IMR-90 (cell line): ENCODE measurements at regions not wholly inside any gene's neighbourhood (a gene's known extent, or its start where the extent isn't known, plus 50 kb on each side); places are given as distances from the start of the nearest gene placed in this dataset.

Experiments
- CEBPB ChIP-seq: IDR thresholded peaks from 2 replicates; pipeline ENCODE4 v1.6.1; 2012; ENCODE audit warnings: low read depth, low read length, improper control_type of control experiment
- CHD1 ChIP-seq: IDR thresholded peaks from 2 replicates; pipeline ENCODE4 v1.6.1; 2012; ENCODE audit warnings: low read depth, low read length, improper control_type of control experiment
- POLR2A ChIP-seq: IDR thresholded peaks from 2 replicates; pipeline ENCODE4 v1.6.1; 2012; ENCODE audit warnings: mild to moderate bottlenecking, low read depth, low read length
- SMC3 ChIP-seq: fragments of 150-350 bp; IDR thresholded peaks from 2 replicates; pipeline ENCODE4 v1.6.1; 2016; ENCODE audit warnings: low read depth, mild to moderate bottlenecking, antibody characterized with exemption, low read length, moderate library complexity
- TF ChIP-seq, protein P1 (sequence below): conservative IDR thresholded peaks from 2 replicates; pipeline ENCODE4 v1.5.1; 2012; ENCODE audit warnings: mild to moderate bottlenecking, low read depth, low read length, improper control_type of control experiment
- TF ChIP-seq, protein P2 (sequence below): fragments of 150-350 bp; IDR thresholded peaks from 2 replicates; pipeline ENCODE4 v1.6.1; 2016; ENCODE audit warnings: low read depth, mild to moderate bottlenecking, low read length, moderate library complexity, borderline replicate concordance

DNA sequence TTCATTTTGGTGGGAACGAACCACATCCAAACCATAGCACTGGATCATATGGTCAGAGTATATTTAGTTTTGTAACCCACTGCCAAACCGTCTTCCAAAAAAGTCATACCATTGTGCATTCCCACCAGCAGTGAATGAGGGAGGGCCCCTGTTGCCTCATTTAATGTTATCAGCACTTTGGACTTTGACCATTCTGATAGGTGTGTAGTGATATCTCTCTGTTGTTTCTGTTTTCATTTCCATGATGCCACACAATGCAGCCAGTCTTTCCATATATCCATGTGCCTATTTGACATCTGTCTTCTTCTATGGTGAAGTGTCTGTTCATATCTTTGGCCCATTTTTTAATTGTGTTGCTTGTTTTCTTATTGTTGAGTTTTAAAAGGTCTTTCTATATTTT, 105.0 kb upstream of the PPP2R2D start:
- TF ChIP-seq, protein P1, sequence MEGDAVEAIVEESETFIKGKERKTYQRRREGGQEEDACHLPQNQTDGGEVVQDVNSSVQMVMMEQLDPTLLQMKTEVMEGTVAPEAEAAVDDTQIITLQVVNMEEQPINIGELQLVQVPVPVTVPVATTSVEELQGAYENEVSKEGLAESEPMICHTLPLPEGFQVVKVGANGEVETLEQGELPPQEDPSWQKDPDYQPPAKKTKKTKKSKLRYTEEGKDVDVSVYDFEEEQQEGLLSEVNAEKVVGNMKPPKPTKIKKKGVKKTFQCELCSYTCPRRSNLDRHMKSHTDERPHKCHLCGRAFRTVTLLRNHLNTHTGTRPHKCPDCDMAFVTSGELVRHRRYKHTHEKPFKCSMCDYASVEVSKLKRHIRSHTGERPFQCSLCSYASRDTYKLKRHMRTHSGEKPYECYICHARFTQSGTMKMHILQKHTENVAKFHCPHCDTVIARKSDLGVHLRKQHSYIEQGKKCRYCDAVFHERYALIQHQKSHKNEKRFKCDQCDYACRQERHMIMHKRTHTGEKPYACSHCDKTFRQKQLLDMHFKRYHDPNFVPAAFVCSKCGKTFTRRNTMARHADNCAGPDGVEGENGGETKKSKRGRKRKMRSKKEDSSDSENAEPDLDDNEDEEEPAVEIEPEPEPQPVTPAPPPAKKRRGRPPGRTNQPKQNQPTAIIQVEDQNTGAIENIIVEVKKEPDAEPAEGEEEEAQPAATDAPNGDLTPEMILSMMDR: no peak
- TF ChIP-seq SMC3: no peak
- TF ChIP-seq POLR2A: no peak
- no peak for TF ChIP-seq CEBPB
- TF ChIP-seq, protein P2, sequence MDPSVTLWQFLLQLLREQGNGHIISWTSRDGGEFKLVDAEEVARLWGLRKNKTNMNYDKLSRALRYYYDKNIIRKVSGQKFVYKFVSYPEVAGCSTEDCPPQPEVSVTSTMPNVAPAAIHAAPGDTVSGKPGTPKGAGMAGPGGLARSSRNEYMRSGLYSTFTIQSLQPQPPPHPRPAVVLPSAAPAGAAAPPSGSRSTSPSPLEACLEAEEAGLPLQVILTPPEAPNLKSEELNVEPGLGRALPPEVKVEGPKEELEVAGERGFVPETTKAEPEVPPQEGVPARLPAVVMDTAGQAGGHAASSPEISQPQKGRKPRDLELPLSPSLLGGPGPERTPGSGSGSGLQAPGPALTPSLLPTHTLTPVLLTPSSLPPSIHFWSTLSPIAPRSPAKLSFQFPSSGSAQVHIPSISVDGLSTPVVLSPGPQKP: no peak
- TF ChIP-seq CHD1: no peak
